GM21515 (cell line): ENCODE measurements at regions not wholly inside any gene's neighbourhood (a gene's known extent, or its start where the extent isn't known, plus 50 kb on each side); places are given as distances from the start of the nearest gene placed in this dataset.
A peak's percentile ranks its signal among the peaks of the same experiment; 100 is the strongest.

ENCODE experiments used
- ATAC-seq: cut with Tn5 transposase; IDR thresholded peaks from one replicate; pipeline ENCODE4 v1.9.1; 2021; ENCODE audit not compliant: unreplicated experiment

- ATAC-seq = no peak
Measured at GRCh38 chr5:54927097-54927746, 58.2 kb downstream of the ESM1 start.

GRCh38 chr5:54924487-54924886 lies 60.9 kb downstream of the ESM1 start:
- no peak for ATAC-seq

GRCh38 chr5:54917323-54917722 lies 68.1 kb downstream of the ESM1 start:
- no peak for ATAC-seq

GRCh38 chr5:54915466-54916027 lies 69.8 kb downstream of the ESM1 start:
- no peak for ATAC-seq

GRCh38 chr5:54912021-54912420 lies 73.4 kb downstream of the ESM1 start:
- ATAC-seq = no peak

GRCh38 chr5:54909911-54910870 lies 75.2 kb downstream of the ESM1 start:
- no peak for ATAC-seq

GRCh38 chr5:54908774-54909525 lies 76.4 kb downstream of the ESM1 start:
- no peak for ATAC-seq

- ATAC-seq = no peak
Measured at GRCh38 chr5:54905942-54906537, 79.4 kb downstream of the ESM1 start.

GRCh38 chr5:54905246-54905795 lies 80.1 kb downstream of the ESM1 start:
- no peak for ATAC-seq

GRCh38 chr5:54904425-54904824 lies 81.0 kb downstream of the ESM1 start:
- ATAC-seq = no peak

GRCh38 chr5:54902791-54903473 lies 82.5 kb downstream of the ESM1 start:
- ATAC-seq = peak; percentile 100

- no peak for ATAC-seq
Measured at GRCh38 chr5:54900984-54901725, 84.2 kb downstream of the ESM1 start.

- no peak for ATAC-seq
Measured at GRCh38 chr5:54897001-54897400, 88.4 kb downstream of the ESM1 start.

GRCh38 chr5:54895816-54896341 lies 89.5 kb downstream of the ESM1 start:
- ATAC-seq = no peak

GRCh38 chr5:54894957-54895815 lies 90.2 kb downstream of the ESM1 start:
- no peak for ATAC-seq

GRCh38 chr5:54889826-54890225 lies 95.6 kb downstream of the ESM1 start:
- no peak for ATAC-seq

GRCh38 chr5:54887663-54888062 lies 97.7 kb downstream of the ESM1 start:
- ATAC-seq = no peak

- no peak for ATAC-seq
Measured at GRCh38 chr5:54886866-54887265, 98.5 kb downstream of the ESM1 start.
